ENCODE measurements at regions not wholly inside any gene's neighbourhood (a gene's known extent, or its start where the extent isn't known, plus 50 kb on each side); places are given as distances from the start of the nearest gene placed in this dataset.
A peak's percentile ranks its signal among the peaks of the same experiment; 100 is the strongest.

- no peak for DNase-seq (ENCODE audit: low spot score in 2 of 2)
- Histone ChIP-seq H3K36me3 (replicated peaks) (no peaks in the 10 kb centered on the region), H3K9me3 (no peaks in the 10 kb centered on the region), H3K27me3 (ENCODE audit: low read depth) (no peaks in the 10 kb centered on the region), H3K4me1 (no peaks in the 10 kb centered on the region), H3K4me3 (no peak overlapping the region)
- in situ Hi-C loops (cut with MboI; ENCODE audit: low sequenced_read_pairs) = no loop called here
Observed at GRCh38 chr11:122453586-122453985, 201.9 kb upstream of the UBASH3B start.

GRCh38 chr11:122451911-122452310 lies 203.6 kb upstream of the UBASH3B start:
- H3K27me3 ChIP-seq (ENCODE audit: low read depth) = no peaks in the 10 kb centered on the region
- H3K4me3 ChIP-seq = no peak overlapping the region
- H3K9me3 ChIP-seq = no peaks in the 10 kb centered on the region
- no peak for DNase-seq (ENCODE audit: low spot score in 2 of 2)
- in situ Hi-C loops (cut with MboI; ENCODE audit: low sequenced_read_pairs) = no loop called here
- H3K4me1 ChIP-seq = no peaks in the 10 kb centered on the region
- no peaks in the 10 kb centered on the region for H3K36me3 ChIP-seq (replicated peaks)

- in situ Hi-C loops (cut with MboI; ENCODE audit: low sequenced_read_pairs) = no loop called here
- DNase-seq (ENCODE audit: low spot score in 2 of 2) = peak in 1 of 2 experiments; percentile 6
- H3K4me3 ChIP-seq = no peak overlapping the region
Observed at GRCh38 chr11:122441666-122442035, 213.9 kb upstream of the UBASH3B start.

DNA sequence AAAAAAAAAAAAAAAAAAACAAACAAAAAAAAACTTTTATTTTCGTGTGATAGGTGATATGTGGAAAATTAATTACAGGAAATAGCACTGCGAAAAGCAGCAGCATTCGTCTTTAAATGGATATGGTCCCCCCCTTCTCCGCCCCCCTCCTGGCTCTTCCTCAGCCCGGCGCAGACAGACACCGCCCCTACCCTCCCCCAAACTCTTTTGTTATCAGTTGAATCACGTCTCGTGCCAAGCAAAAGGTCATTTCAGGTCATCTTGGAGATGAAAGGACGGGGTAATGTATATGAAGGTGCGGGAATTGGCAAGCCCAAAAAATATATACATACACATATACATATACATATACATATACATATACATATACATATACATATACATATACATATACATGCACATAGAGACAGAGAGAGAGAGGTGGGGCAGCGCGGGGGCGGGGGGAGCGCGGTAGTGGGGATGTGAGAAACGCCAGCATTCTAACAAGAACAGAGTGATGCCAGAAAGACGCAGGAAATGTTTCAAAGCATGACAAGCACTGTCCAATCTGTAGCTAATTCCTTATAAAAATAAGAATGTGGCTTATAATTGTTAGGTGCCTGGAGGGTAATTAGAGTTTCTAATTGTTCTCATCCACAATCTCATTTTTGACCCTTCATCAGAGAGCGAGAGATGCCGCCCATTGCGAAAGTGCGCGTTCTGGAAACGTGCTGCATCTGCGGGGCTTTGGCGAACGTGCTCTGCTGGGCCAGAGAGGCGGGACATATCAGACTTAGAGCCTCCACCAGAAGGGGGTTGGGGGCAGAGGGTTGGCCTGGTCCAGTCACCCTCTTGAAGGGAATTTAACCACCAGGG lies 214.5 kb upstream of the UBASH3B start:
- DNase-seq (ENCODE audit: low spot score in 2 of 2) = peak; percentile 8 to 29
- in situ Hi-C loops (cut with MboI; ENCODE audit: low sequenced_read_pairs) = no loop called here
- no peaks in the 10 kb centered on the region for H3K36me3 ChIP-seq (replicated peaks)
- no peaks in the 10 kb centered on the region; the same call in 1 of the 2 replicates for H3K27me3 ChIP-seq (ENCODE audit: low read depth)
- 0 out of 2 replicates have a peak, but pooled peaks cover 2% of the 10 kb centered on the region for H3K4me1 ChIP-seq
- H3K9me3 ChIP-seq = no peaks in the 10 kb centered on the region
- no peak overlapping the region for H3K4me3 ChIP-seq

More at GRCh38 chr11:122441666-122442035, 213.9 kb upstream of the UBASH3B start:
- Histone ChIP-seq H3K9me3 (no peaks in the 10 kb centered on the region), H3K36me3 (replicated peaks) (no peaks in the 10 kb centered on the region), H3K4me1 (0 out of 2 replicates have a peak, but pooled peaks cover 2% of the 10 kb centered on the region), H3K27me3 (ENCODE audit: low read depth) (no peaks in the 10 kb centered on the region; the same call in 1 of the 2 replicates)

GRCh38 chr11:122439866-122440810 lies 215.4 kb upstream of the UBASH3B start:
- Histone ChIP-seq H3K36me3 (replicated peaks) (no peaks in the 10 kb centered on the region), H3K9me3 (no peaks in the 10 kb centered on the region), H3K4me1 (0 out of 2 replicates have a peak, but pooled peaks cover 2% of the 10 kb centered on the region), H3K4me3 (no peak overlapping the region), H3K27me3 (ENCODE audit: low read depth) (no peaks in the 10 kb centered on the region; the same call in 1 of the 2 replicates)
- DNase-seq (ENCODE audit: low spot score in 2 of 2) = no peak
- in situ Hi-C loops (cut with MboI; ENCODE audit: low sequenced_read_pairs) = no loop called here

- no peak overlapping the region for H3K4me3 ChIP-seq
- in situ Hi-C loops (cut with MboI; ENCODE audit: low sequenced_read_pairs) = no loop called here
- H3K4me1 ChIP-seq = 0 out of 2 replicates have a peak, but pooled peaks cover under 1% of the 10 kb centered on the region
- no peaks in the 10 kb centered on the region for H3K9me3 ChIP-seq
- H3K27me3 ChIP-seq (ENCODE audit: low read depth) = no peaks in the 10 kb centered on the region; the same call in 1 of the 2 replicates
- no peaks in the 10 kb centered on the region for H3K36me3 ChIP-seq (replicated peaks)
- no peak for DNase-seq (ENCODE audit: low spot score in 2 of 2)
Observed at GRCh38 chr11:122436188-122436555, 219.3 kb upstream of the UBASH3B start.

DNA sequence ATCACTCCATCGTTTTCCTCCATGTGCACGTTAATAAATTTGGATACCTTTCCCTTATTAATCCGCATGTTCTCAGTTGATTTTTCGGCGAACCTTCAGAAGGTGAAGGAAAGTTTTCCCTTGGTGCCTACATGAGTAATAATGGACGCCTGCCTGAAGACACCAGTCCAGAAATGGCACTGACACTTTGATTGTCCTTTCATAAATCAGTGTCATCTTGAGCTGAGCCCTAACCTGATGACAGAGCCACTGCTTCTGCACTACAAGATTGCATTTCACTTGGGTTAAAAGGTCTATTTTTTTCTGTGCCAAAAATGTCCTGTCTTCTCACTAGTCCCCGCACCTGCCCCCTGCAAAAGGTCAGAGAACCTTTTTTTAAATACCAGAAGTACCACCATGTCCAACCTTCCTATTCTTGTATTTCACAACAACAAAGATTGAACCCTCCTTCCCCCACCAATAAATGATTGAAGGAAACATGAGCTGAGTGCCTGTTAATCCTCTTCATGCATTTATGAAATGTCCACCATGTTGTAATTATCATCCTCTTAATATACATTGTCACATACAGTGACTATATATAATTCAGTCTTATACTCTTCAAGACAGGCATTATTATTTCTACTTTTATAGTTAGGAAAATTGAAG lies 219.9 kb upstream of the UBASH3B start:
- H3K9me3 ChIP-seq = no peaks in the 10 kb centered on the region
- H3K4me3 ChIP-seq = no peak overlapping the region
- in situ Hi-C loops (cut with MboI; ENCODE audit: low sequenced_read_pairs) = no loop called here

DNA sequence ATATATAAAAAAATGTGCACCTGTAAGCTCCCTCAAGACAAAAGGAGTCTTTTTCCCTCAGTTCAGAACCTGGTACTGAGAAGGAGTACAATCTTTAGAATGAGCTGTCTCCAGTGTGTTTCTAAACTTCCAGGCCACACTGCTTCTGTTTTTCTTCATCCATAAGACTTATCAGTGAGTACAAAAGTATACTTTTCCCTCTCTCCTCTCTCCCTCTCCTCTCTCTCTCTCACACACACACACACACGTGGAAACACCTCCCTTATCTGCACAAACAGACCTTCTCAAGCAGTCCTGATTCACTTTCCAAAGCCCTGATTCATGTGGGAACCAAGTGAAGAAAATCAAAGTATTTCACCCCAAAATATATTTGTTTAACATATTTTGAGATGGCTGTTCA lies 220.7 kb upstream of the UBASH3B start:
- no peaks in the 10 kb centered on the region for H3K4me1 ChIP-seq
- no peak overlapping the region for H3K4me3 ChIP-seq
- no peaks in the 10 kb centered on the region for H3K36me3 ChIP-seq (replicated peaks)
- no peaks in the 10 kb centered on the region; the same call in 1 of the 2 replicates for H3K27me3 ChIP-seq (ENCODE audit: low read depth)
- in situ Hi-C loops (cut with MboI; ENCODE audit: low sequenced_read_pairs) = no loop called here
- H3K9me3 ChIP-seq = no peaks in the 10 kb centered on the region
- DNase-seq (ENCODE audit: low spot score in 2 of 2) = no peak

More for the DNA sequence above, 219.9 kb upstream of the UBASH3B start:
- H3K27me3 ChIP-seq (ENCODE audit: low read depth) = no peaks in the 10 kb centered on the region; the same call in 1 of the 2 replicates
- no peak for DNase-seq (ENCODE audit: low spot score in 2 of 2)
- no peaks in the 10 kb centered on the region for H3K4me1 ChIP-seq
- no peaks in the 10 kb centered on the region for H3K36me3 ChIP-seq (replicated peaks)

DNA sequence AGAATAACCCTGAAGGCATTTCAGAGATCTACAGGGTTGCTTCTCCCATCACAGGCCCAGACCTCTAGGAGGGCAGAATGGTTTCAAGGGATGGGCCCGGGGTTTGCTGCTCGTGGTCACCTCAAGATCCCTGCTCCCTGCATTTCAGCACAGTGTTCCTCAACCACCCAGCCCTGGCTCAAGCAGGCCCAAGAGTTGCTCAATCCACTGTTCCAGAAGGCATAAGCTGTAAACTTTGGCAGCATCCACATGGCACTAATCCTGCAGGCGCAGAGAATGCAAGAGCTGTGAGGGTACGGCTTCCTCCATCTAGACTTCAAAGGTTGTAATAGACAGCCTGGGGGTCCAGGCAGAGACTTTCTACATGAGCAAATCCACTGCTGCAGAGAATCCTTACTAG lies 225.0 kb upstream of the UBASH3B start:
- in situ Hi-C loops (cut with MboI; ENCODE audit: low sequenced_read_pairs) = no loop called here
- H3K4me3 ChIP-seq = no peak overlapping the region

DNA sequence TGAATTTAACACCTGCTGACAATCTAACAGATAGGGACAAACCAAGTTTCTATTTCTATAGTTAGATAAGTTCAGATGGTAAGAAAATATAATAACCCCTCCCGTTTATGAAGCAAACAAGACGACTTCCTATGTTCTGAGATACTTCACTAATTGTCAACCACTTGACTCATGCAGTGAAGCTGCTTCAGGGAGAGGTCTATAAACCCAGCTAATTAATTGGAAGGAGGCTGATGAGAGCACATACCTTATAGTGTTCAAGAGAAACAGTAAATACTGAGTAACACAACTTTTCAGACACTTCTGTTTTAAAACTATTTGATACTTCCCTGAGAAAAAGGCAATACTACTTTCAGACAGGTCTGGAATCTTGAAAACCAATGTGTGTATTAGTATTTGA lies 229.4 kb upstream of the UBASH3B start:
- H3K4me3 ChIP-seq = no peak overlapping the region
- no peaks in the 10 kb centered on the region for H3K36me3 ChIP-seq (replicated peaks)
- H3K27me3 ChIP-seq (ENCODE audit: low read depth) = no peaks in the 10 kb centered on the region; the same call in 1 of the 2 replicates
- no peaks in the 10 kb centered on the region for H3K4me1 ChIP-seq
- no peak for DNase-seq (ENCODE audit: low spot score in 2 of 2)
- in situ Hi-C loops (cut with MboI; ENCODE audit: low sequenced_read_pairs) = no loop called here
- no peaks in the 10 kb centered on the region for H3K9me3 ChIP-seq

More for the DNA sequence above, 225.0 kb upstream of the UBASH3B start:
- DNase-seq (ENCODE audit: low spot score in 2 of 2) = no peak
- no peaks in the 10 kb centered on the region for H3K36me3 ChIP-seq (replicated peaks)
- no peaks in the 10 kb centered on the region for H3K4me1 ChIP-seq
- no peaks in the 10 kb centered on the region; the same call in 1 of the 2 replicates for H3K27me3 ChIP-seq (ENCODE audit: low read depth)
- H3K9me3 ChIP-seq = no peaks in the 10 kb centered on the region

GRCh38 chr11:122424636-122425035 lies 230.9 kb upstream of the UBASH3B start:
- Histone ChIP-seq H3K9me3 (no peaks in the 10 kb centered on the region), H3K27me3 (ENCODE audit: low read depth) (no peaks in the 10 kb centered on the region; the same call in 1 of the 2 replicates), H3K4me3 (no peak overlapping the region), H3K36me3 (replicated peaks) (no peaks in the 10 kb centered on the region), H3K4me1 (no peaks in the 10 kb centered on the region)
- in situ Hi-C loops (cut with MboI; ENCODE audit: low sequenced_read_pairs) = no loop called here
- no peak for DNase-seq (ENCODE audit: low spot score in 2 of 2)

- in situ Hi-C loops (cut with MboI; ENCODE audit: low sequenced_read_pairs) = no loop called here
- no peak for DNase-seq (ENCODE audit: low spot score in 2 of 2)
- Histone ChIP-seq H3K9me3 (no peaks in the 10 kb centered on the region), H3K4me1 (no peaks in the 10 kb centered on the region), H3K27me3 (ENCODE audit: low read depth) (no peaks in the 10 kb centered on the region; the same call in 1 of the 2 replicates), H3K36me3 (replicated peaks) (no peaks in the 10 kb centered on the region), H3K4me3 (no peak overlapping the region)
Observed at GRCh38 chr11:122423886-122424285, 231.6 kb upstream of the UBASH3B start.

- no peaks in the 10 kb centered on the region for H3K9me3 ChIP-seq
- no peaks in the 10 kb centered on the region for H3K4me1 ChIP-seq
- no peaks in the 10 kb centered on the region; the same call in 1 of the 2 replicates for H3K27me3 ChIP-seq (ENCODE audit: low read depth)
- in situ Hi-C loops (cut with MboI; ENCODE audit: low sequenced_read_pairs) = no loop called here
- no peak overlapping the region for H3K4me3 ChIP-seq
- no peaks in the 10 kb centered on the region for H3K36me3 ChIP-seq (replicated peaks)
- DNase-seq (ENCODE audit: low spot score in 2 of 2) = no peak
Observed at GRCh38 chr11:122423273-122423672, 232.2 kb upstream of the UBASH3B start.
